D721Med (cell line): ENCODE measurements at regions not wholly inside any gene's neighbourhood (a gene's known extent, or its start where the extent isn't known, plus 50 kb on each side); places are given as distances from the start of the nearest gene placed in this dataset.
"Not testable (repeated sequence)": the region's sequence is repeated elsewhere in the genome, so short reads cannot be mapped to it uniquely, and the experiment has no call there.

Experiments
- DNase-seq: peaks from one replicate; pipeline ENCODE4 v3.0.0; 2011; ENCODE audit warnings: low spot score; ENCODE audit not compliant: insufficient read length
- FAIRE-seq: peaks from 2 replicates; lab custom pipeline; 2011; peaks lifted over from hg19 to GRCh38; lab: Jason Lieb, UNC
- CTCF ChIP-seq: IDR thresholded peaks from 2 replicates; pipeline ENCODE4 v1.5.1; 2012; ENCODE audit warnings: mild to moderate bottlenecking, control low read depth; ENCODE audit not compliant: insufficient read depth; ENCODE audit errors: missing control alignments

GRCh38 chr13:54699831-54700230 lies 1671.2 kb downstream of the OLFM4 start:
- no peak for TF ChIP-seq CTCF
- DNase-seq (no peak), FAIRE-seq (no peak)

DNA sequence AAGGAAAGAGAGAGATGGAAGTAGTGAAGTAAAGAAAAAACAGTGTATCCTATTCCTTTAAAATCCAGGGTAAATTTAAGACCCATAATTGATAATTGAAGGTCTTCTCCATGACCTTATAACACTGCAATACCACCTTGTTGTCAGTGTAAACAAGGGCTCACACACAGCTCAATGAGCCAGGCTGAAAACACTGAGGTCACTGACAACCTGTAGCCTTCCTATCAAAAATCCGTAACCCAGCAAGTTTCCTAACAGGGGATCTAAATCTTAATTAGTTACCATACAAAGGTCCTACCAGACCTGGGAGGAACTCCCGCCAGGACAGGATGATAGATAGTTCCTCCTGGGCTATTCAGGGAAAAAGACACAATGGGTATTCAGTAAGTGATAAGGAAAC lies 1677.1 kb downstream of the OLFM4 start:
- no peak for TF ChIP-seq CTCF
- DNase-seq (no peak), FAIRE-seq (no peak)

DNA sequence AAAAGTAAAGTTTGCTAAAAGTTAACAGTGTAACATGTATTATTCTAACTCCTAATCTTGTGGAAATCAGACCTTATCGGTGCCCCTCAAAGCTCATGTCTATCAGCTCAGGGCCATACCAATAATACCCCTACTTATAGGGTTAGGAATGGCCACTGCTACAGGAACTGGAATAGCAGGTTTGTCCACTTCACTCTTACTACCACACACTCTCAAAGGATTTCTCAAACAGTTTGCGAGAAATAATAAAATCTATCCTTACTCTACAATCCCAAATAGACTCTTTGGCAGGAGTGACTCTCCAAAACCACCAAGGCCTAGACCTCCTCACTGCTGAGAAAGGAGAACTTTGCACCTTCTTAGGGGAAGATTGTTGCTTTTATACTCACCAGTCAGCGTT lies 1677.7 kb downstream of the OLFM4 start:
- DNase-seq, result no peak
- TF ChIP-seq CTCF, result no peak
- no peak for FAIRE-seq

GRCh38 chr13:54709546-54709945 lies 1680.9 kb downstream of the OLFM4 start:
- DNase-seq, result no peak
- FAIRE-seq, result peak; percentile 16

GRCh38 chr13:54733639-54734038 lies 1705.0 kb downstream of the OLFM4 start:
- FAIRE-seq (no peak), DNase-seq (no peak)

More at GRCh38 chr13:54709546-54709945, 1680.9 kb downstream of the OLFM4 start:
- TF ChIP-seq CTCF, result no peak

GRCh38 chr13:54737211-54737610 lies 1708.6 kb downstream of the OLFM4 start:
- not testable (repeated sequence) for FAIRE-seq, DNase-seq

More at GRCh38 chr13:54733639-54734038, 1705.0 kb downstream of the OLFM4 start:
- no peak for TF ChIP-seq CTCF

- TF ChIP-seq CTCF, result no peak
- no peak for FAIRE-seq
- DNase-seq, result no peak
These were observed 1714.4 kb downstream of the OLFM4 start for GRCh38 chr13:54742984-54743383.

DNA sequence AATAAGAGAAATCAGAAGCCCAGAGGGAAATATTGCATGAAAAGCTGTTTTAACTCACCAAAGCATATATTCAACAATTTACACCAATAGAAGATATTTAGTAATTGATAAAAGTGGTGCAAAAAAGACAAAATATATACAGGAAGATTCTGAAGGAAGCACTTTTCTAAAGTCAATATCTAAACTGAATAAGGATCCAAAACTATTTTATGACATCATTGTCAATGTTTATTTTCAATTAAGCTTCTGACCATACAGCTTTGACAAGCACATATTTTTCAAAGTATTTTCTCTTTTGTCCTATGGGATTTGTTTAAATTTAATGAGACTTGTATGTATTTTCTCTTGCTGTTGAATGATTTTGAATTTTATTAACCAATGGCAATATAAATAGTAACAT lies 1716.1 kb downstream of the OLFM4 start:
- no peak for TF ChIP-seq CTCF
- DNase-seq, result no peak
- no peak for FAIRE-seq
